Activated CD4-positive, alpha-beta memory T cell treated with anti-CD3 and anti-CD28 coated beads for 36 hours (primary cell): ENCODE measurements at regions not wholly inside any gene's neighbourhood (a gene's known extent, or its start where the extent isn't known, plus 50 kb on each side); places are given as distances from the start of the nearest gene placed in this dataset.
A peak's percentile ranks its signal among the peaks of the same experiment; 100 is the strongest.

Experiments used
- CTCF ChIA-PET: fragments of 350-600 bp; sonication (Branson Sonifier 250); formaldehyde crosslinking; loops from one replicate; lab custom pipeline; 2021; ENCODE audit warnings: antibody characterized with exemption, inconsistent platforms; lab: Charles Lee
- POLR2A ChIA-PET: fragments of 350-600 bp; sonication (Branson Sonifier 250); formaldehyde crosslinking; loops from one replicate; lab custom pipeline; 2021; ENCODE audit warnings: antibody characterized with exemption; lab: Charles Lee
- DNase-seq: peaks from one replicate; pipeline ENCODE4 v3.0.0-alpha.2; 2020
- H3K27ac Mint-ChIP-seq: one replicate; pipeline ENCODE4 v1.8.0; 2021; ENCODE audit warnings: mixed read lengths
- H3K27me3 Mint-ChIP-seq: one replicate; pipeline ENCODE4 v1.8.0; 2021; ENCODE audit warnings: mixed read lengths
- H3K36me3 Mint-ChIP-seq: one replicate; pipeline ENCODE4 v1.8.0; 2021; ENCODE audit warnings: mixed read lengths
- H3K4me1 Mint-ChIP-seq: one replicate; pipeline ENCODE4 v1.8.0; 2021; ENCODE audit warnings: low read depth, mixed read lengths
- H3K4me3 Mint-ChIP-seq: one replicate; pipeline ENCODE4 v1.8.0; 2021; ENCODE audit warnings: mild to moderate bottlenecking, mixed read lengths
- H3K9me3 Mint-ChIP-seq: one replicate; pipeline ENCODE4 v1.8.0; 2021; ENCODE audit warnings: mixed read lengths
- intact Hi-C: fragments of 100-400 bp; cut with micrococcal nuclease; formaldehyde crosslinking; loops from one replicate; pipeline ENCODE4 v1.15.1; 2023

DNA sequence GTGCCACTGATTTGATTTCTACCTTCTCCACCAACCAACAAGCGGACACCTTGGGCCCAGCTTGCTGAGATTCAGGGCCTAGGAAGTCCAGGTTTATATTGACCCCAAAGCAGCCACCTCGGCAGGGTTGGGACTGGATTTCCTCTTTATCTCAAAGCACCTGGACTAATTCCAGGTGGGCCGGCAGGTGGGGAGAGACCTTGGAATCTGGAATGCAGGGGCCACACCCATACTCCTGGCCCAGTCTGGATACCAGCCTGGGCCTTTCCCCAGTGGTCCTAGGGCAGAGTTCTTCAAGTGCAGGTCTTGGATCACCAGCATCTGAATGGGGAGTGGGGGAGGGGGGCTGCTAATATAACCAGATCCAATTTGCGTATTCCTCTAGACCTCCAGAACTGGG is 93.1 kb downstream of the PCDH1 start:
- Mint-ChIP-seq H3K36me3 (no peaks in the 10 kb centered on the region), H3K27me3 (peaks cover 16% of the 10 kb centered on the region), H3K4me3 (no peak overlapping the region), H3K9me3 (no peaks in the 10 kb centered on the region), H3K4me1 (no peaks in the 10 kb centered on the region), H3K27ac (no peak overlapping the region)
- ChIA-PET CTCF (interaction anchor here (1.0 kb wide), 1 partner anchor 176 kb away, joined by 4 read pairs; no protein-coding TSS in a partner anchor), POLR2A (no interaction called here)
- no peak for DNase-seq
- intact Hi-C loops: no loop called here

DNA sequence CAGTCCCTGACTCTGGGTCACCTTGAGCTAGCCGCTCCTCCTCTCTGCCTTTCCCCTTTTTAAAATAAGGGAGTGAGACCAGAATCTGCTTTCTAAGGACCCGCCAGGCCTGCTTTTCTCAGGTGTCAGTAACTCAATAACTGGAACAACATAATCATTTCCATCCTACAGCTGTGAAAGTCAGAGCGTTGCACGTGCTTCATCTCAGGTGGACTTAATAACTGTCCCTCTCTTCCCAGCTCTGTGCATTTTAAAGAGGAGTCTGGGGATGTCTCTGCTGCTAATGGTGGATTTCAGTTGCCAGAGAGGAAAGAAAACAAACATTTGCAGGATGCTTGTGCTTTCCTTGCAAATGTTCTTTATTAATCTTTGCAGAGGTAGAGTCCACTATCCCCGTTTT is 93.7 kb downstream of the PCDH1 start:
- CTCF ChIA-PET: no interaction called here

DNA sequence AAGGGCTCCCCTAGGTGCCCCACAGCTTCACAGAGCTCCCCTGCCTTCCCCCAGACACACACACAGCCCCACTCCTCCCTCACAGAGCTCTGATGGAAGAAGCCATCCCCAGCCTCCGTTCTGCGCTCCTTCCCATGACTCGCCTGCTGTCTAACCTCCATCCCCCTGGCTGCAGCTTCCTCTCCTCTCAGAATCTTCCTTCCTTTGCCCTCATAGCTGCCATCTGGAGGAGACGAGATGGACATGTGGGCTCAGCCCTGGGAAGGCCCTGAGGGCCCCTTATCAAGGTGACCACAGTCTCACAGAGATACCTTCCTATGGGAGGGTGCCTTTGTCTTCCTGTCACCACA is 94.3 kb downstream of the PCDH1 start:
- Mint-ChIP-seq H3K27me3 (peaks cover 9% of the 10 kb centered on the region), H3K27ac (no peak overlapping the region), H3K4me3 (no peak overlapping the region), H3K9me3 (no peaks in the 10 kb centered on the region), H3K4me1 (no peaks in the 10 kb centered on the region), H3K36me3 (no peaks in the 10 kb centered on the region)
- DNase-seq: no peak
- POLR2A ChIA-PET: no interaction called here
- intact Hi-C loops: no loop called here
- CTCF ChIA-PET: no interaction called here

More for the DNA sequence above, 93.7 kb downstream of the PCDH1 start:
- DNase-seq: no peak
- Mint-ChIP-seq H3K27ac (no peak overlapping the region), H3K27me3 (peaks cover 14% of the 10 kb centered on the region), H3K4me1 (no peaks in the 10 kb centered on the region), H3K4me3 (no peak overlapping the region), H3K36me3 (no peaks in the 10 kb centered on the region), H3K9me3 (no peaks in the 10 kb centered on the region)
- POLR2A ChIA-PET: no interaction called here
- intact Hi-C loops: no loop called here

DNA sequence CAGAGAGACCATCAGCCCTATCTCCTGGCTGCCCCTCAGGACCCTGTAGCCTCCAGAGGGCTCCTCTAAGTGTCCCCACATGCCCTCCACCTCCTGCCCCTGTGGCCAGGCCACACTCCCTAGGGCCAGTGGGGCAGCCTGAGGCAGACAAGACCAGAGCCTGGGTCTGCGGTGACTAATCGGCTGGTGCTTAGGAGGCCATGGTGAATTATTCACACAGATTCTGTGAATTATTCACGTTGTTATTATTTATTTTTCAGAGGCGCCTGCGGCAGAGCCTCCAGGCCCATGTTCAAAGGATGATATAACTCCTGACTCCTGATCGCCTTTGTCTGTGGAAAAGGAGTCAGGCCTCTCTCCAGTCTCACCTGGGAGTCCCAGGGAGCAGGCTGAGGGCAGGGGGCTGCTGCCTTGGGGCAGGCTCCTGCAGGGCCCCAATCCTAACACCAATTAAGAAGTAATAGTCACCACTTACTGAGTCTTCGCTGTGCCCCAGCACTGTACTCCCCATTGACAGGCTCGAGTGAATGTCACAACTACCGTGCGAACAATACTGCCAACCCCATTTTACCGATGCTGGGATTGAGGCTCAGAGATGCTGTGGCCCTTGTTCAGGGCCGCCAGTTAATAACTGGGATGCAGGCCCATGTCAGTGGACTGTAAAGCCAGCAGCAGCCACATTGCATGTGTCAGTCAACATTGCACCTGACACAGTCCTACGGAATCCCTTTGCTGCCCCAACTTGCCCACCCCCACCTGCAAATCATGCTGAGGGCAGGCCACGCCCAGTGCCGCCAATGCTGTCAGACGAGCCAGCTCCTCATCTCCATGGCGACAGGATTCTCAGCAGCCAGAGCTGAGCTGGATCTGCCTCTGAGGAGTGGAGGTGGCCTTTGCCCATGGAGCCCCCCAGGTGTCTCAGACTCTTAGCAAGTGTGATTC is 94.9 kb downstream of the PCDH1 start:
- Mint-ChIP-seq H3K4me1 (no peaks in the 10 kb centered on the region), H3K36me3 (no peaks in the 10 kb centered on the region), H3K27ac (no peak overlapping the region), H3K4me3 (no peak overlapping the region), H3K27me3 (peaks cover 7% of the 10 kb centered on the region), H3K9me3 (no peaks in the 10 kb centered on the region)
- intact Hi-C loops: no loop called here
- ChIA-PET CTCF (no interaction called here), POLR2A (no interaction called here)
- DNase-seq: no peak

DNA sequence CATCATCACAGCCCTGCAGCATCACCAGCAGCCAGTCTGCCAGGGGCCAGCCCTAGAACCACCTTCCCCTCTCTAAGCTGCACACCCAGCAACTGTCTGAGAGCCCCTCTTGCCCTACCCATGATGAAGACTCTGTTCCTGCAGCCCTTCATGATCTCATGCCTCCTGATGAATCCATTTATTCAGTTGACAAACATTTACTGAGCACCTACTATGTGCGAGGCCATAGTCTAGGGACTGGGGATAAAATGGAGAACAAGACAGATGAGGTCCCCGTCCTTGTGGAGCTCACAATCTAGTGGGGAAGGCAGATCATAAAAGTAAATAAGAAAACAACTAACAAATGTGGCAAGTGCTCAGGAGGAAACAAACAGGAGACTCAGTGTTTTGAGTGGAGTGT is 96.3 kb downstream of the PCDH1 start:
- ChIA-PET POLR2A (no interaction called here), CTCF (interaction anchor here (1.0 kb wide), 1 partner anchor 97 kb away, joined by 5 read pairs; the partner anchor contains the start of gene PCDH1)
- Mint-ChIP-seq H3K27me3 (no peaks in the 10 kb centered on the region), H3K4me3 (no peak overlapping the region), H3K4me1 (no peaks in the 10 kb centered on the region), H3K9me3 (no peaks in the 10 kb centered on the region), H3K27ac (no peak overlapping the region), H3K36me3 (no peaks in the 10 kb centered on the region)
- intact Hi-C loops: no loop called here
- no peak for DNase-seq

DNA sequence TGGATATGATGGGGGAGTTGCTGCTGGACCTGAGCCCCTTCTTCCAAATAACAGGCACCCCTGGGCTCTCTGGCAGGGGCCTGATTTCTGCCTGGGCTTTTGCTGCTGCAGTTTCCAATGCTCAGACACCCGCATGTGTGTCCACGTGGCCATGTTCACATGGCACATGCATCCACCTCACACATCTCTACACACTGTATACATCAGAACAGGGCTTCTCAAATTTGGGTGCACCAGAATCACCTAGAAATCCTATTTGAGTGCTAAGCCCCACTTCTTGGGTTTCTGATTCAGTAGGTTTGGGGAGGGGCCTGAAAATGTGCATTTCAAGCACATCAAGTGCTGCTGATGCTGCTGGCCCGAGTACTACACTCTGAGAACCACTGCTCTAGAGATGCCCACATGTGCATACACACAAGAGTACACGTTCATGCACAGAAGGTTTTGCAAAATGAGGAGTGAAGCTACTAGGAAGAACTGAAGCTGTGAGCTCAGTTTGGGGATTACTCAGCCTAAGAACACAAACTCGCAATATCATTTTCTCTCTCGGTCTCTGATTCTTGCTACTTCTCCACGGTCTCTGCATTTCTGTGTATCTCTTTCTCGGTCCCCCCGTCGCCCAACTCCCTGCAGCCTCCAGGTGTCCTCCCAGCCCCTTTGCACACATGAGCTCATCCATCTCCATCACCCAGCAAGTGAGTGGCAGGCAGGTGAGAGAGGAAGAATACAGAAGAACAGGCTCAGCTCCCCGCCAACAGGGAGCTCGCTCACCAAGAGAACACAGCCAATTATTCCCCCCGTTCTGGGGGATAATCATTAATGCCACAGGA is 97.0 kb downstream of the PCDH1 start:
- POLR2A ChIA-PET: no interaction called here
- CTCF ChIA-PET: interaction anchor here (1.0 kb wide), 1 partner anchor 98 kb away, joined by 5 read pairs; the partner anchor contains the start of gene PCDH1
- intact Hi-C loops: no loop called here

DNA sequence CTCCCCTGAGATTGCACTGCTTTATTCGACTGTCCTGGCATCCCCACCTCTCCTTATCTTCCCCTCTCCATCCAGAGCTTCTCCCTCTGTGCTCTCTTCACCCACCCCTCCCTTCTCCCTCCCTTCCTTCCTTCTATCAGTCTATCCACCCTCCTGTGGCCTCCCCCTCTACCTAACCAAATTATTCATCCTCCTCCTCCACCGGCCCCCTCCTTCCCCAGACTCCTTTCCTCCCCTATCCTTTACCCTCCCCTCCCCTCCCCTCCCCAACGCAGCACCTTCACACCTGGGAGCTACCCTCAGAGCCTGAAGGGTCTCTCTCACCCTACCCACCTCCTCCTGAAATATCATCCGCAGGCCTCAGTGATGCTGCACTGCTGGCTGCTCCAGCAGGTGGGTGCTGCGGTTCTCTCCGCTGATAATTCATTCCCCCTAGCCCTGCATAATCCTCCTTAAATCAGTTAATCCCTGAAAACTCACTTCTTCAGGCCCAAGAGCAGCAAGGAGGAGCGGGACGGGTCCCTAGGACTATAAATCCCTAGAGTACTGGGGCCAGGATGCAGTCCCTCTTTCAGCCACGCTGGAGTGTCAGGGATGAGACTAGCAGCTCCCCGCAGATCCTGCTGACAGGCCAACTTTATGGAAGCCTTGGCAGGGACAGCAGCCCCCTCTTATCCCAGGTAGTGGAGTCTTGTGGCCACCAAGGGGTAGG is 97.8 kb downstream of the PCDH1 start:
- ChIA-PET POLR2A (no interaction called here), CTCF (interaction anchor here (1.0 to 1.1 kb wide), 2 partner anchors 79 to 89 kb away, joined by 3 read pairs; no protein-coding TSS in a partner anchor)
- no peak for DNase-seq
- intact Hi-C loops: no loop called here
- no peaks in the 10 kb centered on the region for H3K27me3 Mint-ChIP-seq
- no peak overlapping the region for H3K27ac Mint-ChIP-seq
- H3K9me3 Mint-ChIP-seq: no peaks in the 10 kb centered on the region
- no peaks in the 10 kb centered on the region for H3K36me3 Mint-ChIP-seq
- H3K4me1 Mint-ChIP-seq: no peaks in the 10 kb centered on the region
- no peak overlapping the region for H3K4me3 Mint-ChIP-seq

More for the DNA sequence above, 97.0 kb downstream of the PCDH1 start:
- no peak for DNase-seq
- Mint-ChIP-seq H3K36me3 (no peaks in the 10 kb centered on the region), H3K27ac (no peak overlapping the region), H3K4me1 (no peaks in the 10 kb centered on the region), H3K27me3 (no peaks in the 10 kb centered on the region), H3K9me3 (no peaks in the 10 kb centered on the region), H3K4me3 (no peak overlapping the region)

DNA sequence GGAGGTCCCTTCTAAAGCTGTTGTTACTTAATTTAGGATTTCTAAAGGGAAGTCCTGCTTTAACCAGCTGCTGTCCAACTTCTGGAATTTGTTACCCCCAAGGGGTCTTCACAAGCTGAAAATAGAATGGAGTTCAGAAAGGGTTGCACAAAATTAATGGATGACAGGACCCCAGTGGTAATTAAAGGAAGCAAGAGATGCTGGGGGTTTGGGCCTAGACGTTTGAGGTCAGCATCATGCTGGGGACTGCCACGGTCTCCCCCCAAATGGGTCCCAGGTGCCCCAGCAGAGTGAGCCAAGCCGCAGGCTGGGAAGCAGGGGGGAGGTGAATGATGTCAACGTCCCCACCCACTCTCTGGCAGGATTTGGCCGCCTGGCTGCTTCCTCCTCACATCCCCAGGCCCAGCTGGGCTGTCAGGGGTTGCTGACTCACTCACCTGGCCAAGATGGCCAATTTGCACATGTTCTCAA is 97.5 kb upstream of the ARAP3 start:
- H3K4me3 Mint-ChIP-seq: no peak overlapping the region
- H3K9me3 Mint-ChIP-seq: no peaks in the 10 kb centered on the region
- no peak overlapping the region for H3K27ac Mint-ChIP-seq
- H3K27me3 Mint-ChIP-seq: peaks cover 2% of the 10 kb centered on the region
- no peaks in the 10 kb centered on the region for H3K36me3 Mint-ChIP-seq
- POLR2A ChIA-PET: no interaction called here
- intact Hi-C loops: no loop called here
- H3K4me1 Mint-ChIP-seq: no peaks in the 10 kb centered on the region
- DNase-seq: peak; percentile 11
- CTCF ChIA-PET: interaction anchor here (1.0 to 1.1 kb wide), 2 partner anchors 78 to 88 kb away, joined by 3 read pairs; no protein-coding TSS in a partner anchor

DNA sequence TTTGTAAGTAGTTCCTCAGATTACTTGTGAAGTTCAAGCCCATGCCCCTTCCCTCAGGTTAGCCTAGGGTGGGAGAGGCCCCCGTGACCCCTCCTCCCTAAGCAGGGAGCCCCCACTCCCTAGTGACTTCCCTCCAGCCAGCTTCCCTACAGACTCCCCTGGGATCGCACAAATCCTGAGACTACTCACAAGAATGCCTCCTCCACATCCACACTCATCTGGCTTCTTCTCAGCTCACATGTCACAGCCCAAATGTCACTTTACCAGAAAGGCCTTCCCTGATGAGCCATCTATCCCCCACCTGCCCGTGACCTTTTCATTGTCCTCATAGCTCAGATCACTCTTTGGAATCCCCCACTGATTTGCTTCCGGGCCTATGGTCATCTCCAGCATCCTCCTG is 96.7 kb upstream of the ARAP3 start:
- Mint-ChIP-seq H3K27ac (no peak overlapping the region), H3K4me1 (no peaks in the 10 kb centered on the region), H3K4me3 (no peak overlapping the region), H3K36me3 (no peaks in the 10 kb centered on the region), H3K9me3 (no peaks in the 10 kb centered on the region), H3K27me3 (peaks cover 2% of the 10 kb centered on the region)
- ChIA-PET POLR2A (no interaction called here), CTCF (no interaction called here)
- intact Hi-C loops: no loop called here
- no peak for DNase-seq

DNA sequence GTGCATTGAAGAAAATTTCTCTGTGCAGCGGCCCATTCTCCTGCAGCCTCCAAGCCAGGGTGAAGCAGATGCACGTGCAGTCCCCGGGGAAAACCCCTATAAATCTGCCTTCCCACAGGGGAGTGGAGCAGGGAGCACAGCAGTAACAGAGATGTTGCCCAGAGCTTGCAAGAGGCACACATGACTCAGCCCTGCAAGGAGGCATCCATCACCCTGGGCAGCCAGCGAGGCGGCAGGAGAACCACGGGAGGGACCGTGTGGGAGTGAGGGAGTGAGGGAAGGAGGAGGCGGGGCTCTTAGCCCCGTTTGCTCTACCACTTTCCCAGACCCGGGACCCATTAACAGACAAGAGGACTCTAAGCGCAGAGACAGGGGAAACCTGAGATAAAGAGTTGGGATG is 96.2 kb upstream of the ARAP3 start:
- Mint-ChIP-seq H3K4me1 (no peaks in the 10 kb centered on the region), H3K27ac (no peak overlapping the region), H3K4me3 (no peak overlapping the region), H3K27me3 (peaks cover 2% of the 10 kb centered on the region), H3K36me3 (no peaks in the 10 kb centered on the region), H3K9me3 (no peaks in the 10 kb centered on the region)
- POLR2A ChIA-PET: no interaction called here
- DNase-seq: no peak
- CTCF ChIA-PET: no interaction called here
- intact Hi-C loops: no loop called here

DNA sequence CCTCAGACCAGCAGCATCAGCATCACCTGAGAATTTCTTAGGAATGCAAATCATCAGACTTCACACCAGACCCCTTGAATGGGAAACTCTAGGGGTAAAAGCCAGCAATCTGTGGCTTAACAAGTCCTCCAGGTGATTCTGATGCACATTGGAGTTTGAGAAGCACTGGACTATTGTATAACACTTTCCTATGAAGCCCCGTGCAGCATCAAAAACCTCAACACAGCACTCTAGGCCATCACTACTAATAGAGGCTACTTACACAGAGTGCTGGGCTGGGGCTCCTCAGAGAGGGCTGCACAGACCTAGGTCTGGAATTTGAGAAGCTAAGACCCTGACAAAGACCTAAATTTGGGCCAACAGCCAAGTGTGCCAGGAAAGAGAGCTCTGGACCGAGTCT is 95.7 kb upstream of the ARAP3 start:
- CTCF ChIA-PET: no interaction called here
- intact Hi-C loops: no loop called here
- no peaks in the 10 kb centered on the region for H3K4me1 Mint-ChIP-seq
- H3K27me3 Mint-ChIP-seq: peaks cover 2% of the 10 kb centered on the region
- no peaks in the 10 kb centered on the region for H3K9me3 Mint-ChIP-seq
- H3K4me3 Mint-ChIP-seq: no peak overlapping the region
- no peak overlapping the region for H3K27ac Mint-ChIP-seq
- POLR2A ChIA-PET: no interaction called here
- no peak for DNase-seq
- H3K36me3 Mint-ChIP-seq: no peaks in the 10 kb centered on the region

DNA sequence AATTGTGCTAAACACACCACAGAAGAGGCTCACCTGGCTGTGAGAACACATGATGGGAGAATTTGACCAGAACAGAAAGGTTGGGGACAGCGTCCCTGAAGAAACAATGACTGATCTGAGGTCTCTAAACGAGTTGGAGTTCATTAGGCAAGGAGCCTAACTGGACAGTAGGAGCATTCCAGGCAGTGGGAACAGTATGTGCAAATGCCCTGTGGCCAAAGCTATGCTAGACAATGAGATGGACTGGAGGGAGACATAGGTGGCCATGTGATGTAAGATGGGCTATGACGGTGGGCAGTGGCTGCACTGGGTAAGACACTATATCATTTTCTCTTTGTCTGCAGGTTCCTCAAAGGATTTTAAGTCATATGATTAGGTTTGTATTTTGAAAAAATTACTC is 95.1 kb upstream of the ARAP3 start:
- no peak overlapping the region for H3K27ac Mint-ChIP-seq
- CTCF ChIA-PET: no interaction called here
- POLR2A ChIA-PET: no interaction called here
- no peaks in the 10 kb centered on the region for H3K36me3 Mint-ChIP-seq
- no peaks in the 10 kb centered on the region for H3K4me1 Mint-ChIP-seq
- H3K9me3 Mint-ChIP-seq: no peaks in the 10 kb centered on the region
- H3K27me3 Mint-ChIP-seq: peaks cover 2% of the 10 kb centered on the region
- DNase-seq: no peak
- intact Hi-C loops: no loop called here
- H3K4me3 Mint-ChIP-seq: no peak overlapping the region
